HepG2 (cell line): ENCODE measurements at regions not wholly inside any gene's neighbourhood (a gene's known extent, or its start where the extent isn't known, plus 50 kb on each side); places are given as distances from the start of the nearest gene placed in this dataset.

ENCODE experiments used
- ATAC-seq: fragments of 200-7000 bp; cut with Tn5 transposase; 3 replicates; pipeline ENCODE4 v1.9.1; 2020; ENCODE audit warnings: mild to moderate bottlenecking, moderate library complexity
- BruUV-seq: library from RNA; stranded (reverse); fragments of 400-500 nt; replicated peaks from 2 replicates; lab custom pipeline; 2021; lab: Mats Ljungman, UMichigan
- CTCF ChIA-PET: fragments of 300-600 bp; formaldehyde crosslinking; extraction: SDS; loops from one replicate; lab custom pipeline; 2021; ENCODE audit warnings: low total read pairs, inconsistent platforms, low intra/inter-chr PET ratio; lab: Yijun Ruan, JAX
- POLR2A ChIA-PET: fragments of 350-600 bp; sonication (Branson Sonifier 250); formaldehyde crosslinking; loops from one replicate; lab custom pipeline; 2020; ENCODE audit warnings: antibody characterized with exemption, inconsistent platforms; lab: Yijun Ruan, JAX
- DNase-seq: peaks from one replicate; pipeline ENCODE4 v3.0.0-alpha.2; 2015; ENCODE audit warnings: low spot score
- FAIRE-seq: peaks from 3 replicates; lab custom pipeline; 2011; peaks lifted over from hg19 to GRCh38; lab: Jason Lieb, UNC
- H2AFZ ChIP-seq: one replicate; pipeline ENCODE4 v1.6.1; 2011; ENCODE audit warnings: low read length, inconsistent platforms
- H3K27ac ChIP-seq: fragments of 300-600 bp; 3 replicates; pipeline ENCODE4 v1.8.0; 2011; ENCODE audit warnings: mixed run types, mild to moderate bottlenecking, mixed read lengths, low read length, inconsistent platforms; ENCODE audit not compliant: insufficient read depth; ENCODE audit errors: extremely low read length
- H3K27me3 ChIP-seq, 2 experiments: fragments of 200-600 bp in 1 of 2; 2 replicates in 1 of 2; 3 replicates in 1 of 2; pipeline versions ENCODE4 v1.6.0 to v1.8.0; 2011; ENCODE audit warnings: low read length in 2 of 2, mild to moderate bottlenecking in 2 of 2, moderate library complexity in 2 of 2, inconsistent platforms in 1 of 2; ENCODE audit not compliant: insufficient read depth in 2 of 2, control insufficient read depth in 1 of 2
- H3K36me3 ChIP-seq, 2 experiments: fragments of 200-600 bp in 1 of 2; replicated peaks in 1 of 2; 2 replicates in 1 of 2; 3 replicates in 1 of 2; pipeline versions ENCODE4 v1.5.1 to v1.8.0; 2011; ENCODE audit warnings: low read length in 2 of 2, inconsistent platforms in 1 of 2; ENCODE audit not compliant: insufficient read depth in 2 of 2, control insufficient read depth in 1 of 2
- H3K4me1 ChIP-seq: 2 replicates; pipeline ENCODE4 v1.5.1; 2012; ENCODE audit warnings: low read length, inconsistent platforms; ENCODE audit not compliant: insufficient read depth
- H3K4me2 ChIP-seq: 2 replicates; pipeline ENCODE4 v1.6.0; 2011; ENCODE audit warnings: low read depth, low read length, inconsistent platforms
- H3K4me3 ChIP-seq, 3 experiments: fragments of 200-600 bp in 1 of 3; sonication (generic), shearing (Covaris generic) in 1 of 3; replicated peaks in 1 of 3; 2 replicates each; pipeline ENCODE4 v1.5.1; 2011 to 2016; ENCODE audit warnings: low read length in 3 of 3, inconsistent platforms in 2 of 3, low read depth in 2 of 3, mild to moderate bottlenecking in 2 of 3, control low read depth in 1 of 3, mixed read lengths in 1 of 3; ENCODE audit not compliant: insufficient read depth in 1 of 3
- H3K79me2 ChIP-seq: one replicate; pipeline ENCODE4 v1.6.1; 2011; ENCODE audit warnings: low read length, inconsistent platforms; ENCODE audit not compliant: insufficient read depth
- H3K9ac ChIP-seq: 2 replicates; pipeline ENCODE4 v1.6.0; 2011; ENCODE audit warnings: mild to moderate bottlenecking, low read depth, low read length, inconsistent platforms; ENCODE audit not compliant: insufficient read depth
- H3K9me3 ChIP-seq: 2 replicates; pipeline ENCODE4 v1.5.1; 2012; ENCODE audit warnings: mild to moderate bottlenecking, low read length
- H4K20me1 ChIP-seq: 2 replicates; pipeline ENCODE4 v1.6.0; 2011; ENCODE audit warnings: inconsistent platforms, mild to moderate bottlenecking, low read length, moderate library complexity; ENCODE audit not compliant: insufficient read depth
- BRCA1 ChIP-seq: sonication (generic); formaldehyde crosslinking; IDR thresholded peaks from 2 replicates; pipeline ENCODE4 v1.4.0; 2020; ENCODE audit warnings: missing genetic modification reagents
- CBX1 ChIP-seq: IDR thresholded peaks from one replicate; pipeline ENCODE4 v1.6.1; 2016; ENCODE audit warnings: antibody characterized with exemption, low read depth
- CTCF ChIP-seq: sonication (generic); formaldehyde crosslinking; IDR thresholded peaks from 2 replicates; pipeline ENCODE4 v1.5.0; 2020; ENCODE audit warnings: mild to moderate bottlenecking, missing genetic modification reagents, moderate library complexity
- E2F1 ChIP-seq: sonication (generic); formaldehyde crosslinking; IDR thresholded peaks from 2 replicates; pipeline ENCODE4 v1.5.0; 2020; ENCODE audit warnings: missing genetic modification reagents
- EED ChIP-seq: sonication (generic); formaldehyde crosslinking; IDR thresholded peaks from 2 replicates; pipeline ENCODE4 v1.5.0; 2020; ENCODE audit warnings: mild to moderate bottlenecking, missing genetic modification reagents
- HBP1 ChIP-seq: IDR thresholded peaks from 2 replicates; pipeline ENCODE4 v1.6.1; 2016; ENCODE audit warnings: low read depth, control low read depth
- HMGA1 ChIP-seq: sonication (generic); formaldehyde crosslinking; conservative IDR thresholded peaks from 2 replicates; pipeline ENCODE4 v1.4.0; 2020; ENCODE audit warnings: missing genetic modification reagents
- HOXA7 ChIP-seq: sonication (generic); formaldehyde crosslinking; IDR thresholded peaks from 2 replicates; pipeline ENCODE4 v1.8.1; 2022; ENCODE audit warnings: mild to moderate bottlenecking, missing genetic modification reagents, moderate library complexity
- MTF2 ChIP-seq: sonication (generic); formaldehyde crosslinking; IDR thresholded peaks from 2 replicates; pipeline ENCODE4 v1.5.0; 2020; ENCODE audit warnings: missing genetic modification reagents, borderline replicate concordance
- MXI1 ChIP-seq: IDR thresholded peaks from 3 replicates; pipeline ENCODE4 v1.6.1; 2012; ENCODE audit warnings: low read depth, low read length, inconsistent platforms, borderline replicate concordance
- WIZ ChIP-seq: sonication (generic); formaldehyde crosslinking; IDR thresholded peaks from 2 replicates; pipeline ENCODE4 v1.5.1; 2020; ENCODE audit warnings: mild to moderate bottlenecking, missing genetic modification reagents
- ZBTB14 ChIP-seq: sonication (generic); formaldehyde crosslinking; IDR thresholded peaks from 2 replicates; pipeline ENCODE4 v1.4.0; 2020; ENCODE audit warnings: missing genetic modification reagents
- ZFAT ChIP-seq: sonication (generic); formaldehyde crosslinking; conservative IDR thresholded peaks from 2 replicates; pipeline ENCODE4 v1.8.1; 2023; ENCODE audit warnings: missing genetic modification reagents, inconsistent platforms
- ZNF33B ChIP-seq: sonication (generic); formaldehyde crosslinking; IDR thresholded peaks from 2 replicates; pipeline ENCODE4 v1.5.1; 2020; ENCODE audit warnings: mild to moderate bottlenecking, missing genetic modification reagents
- ZNF503 ChIP-seq: sonication (generic); formaldehyde crosslinking; IDR thresholded peaks from 2 replicates; pipeline ENCODE4 v1.4.0; 2020; ENCODE audit warnings: missing genetic modification reagents
- ZNF724P ChIP-seq: sonication (generic); formaldehyde crosslinking; IDR thresholded peaks from 2 replicates; pipeline ENCODE4 v1.8.0; 2022; ENCODE audit warnings: missing genetic modification reagents, borderline replicate concordance
- ZNF749 ChIP-seq: sonication (generic); formaldehyde crosslinking; IDR thresholded peaks from 2 replicates; pipeline ENCODE4 v1.8.0; 2022; ENCODE audit warnings: mild to moderate bottlenecking, missing genetic modification reagents, moderate library complexity, borderline replicate concordance
- ZNF816 ChIP-seq: sonication (generic); formaldehyde crosslinking; IDR thresholded peaks from 2 replicates; pipeline ENCODE4 v1.8.0; 2022; ENCODE audit warnings: missing genetic modification reagents, mild to moderate bottlenecking, borderline replicate concordance
- WGBS: methylation state at CpG from one replicate; pipeline ENCODE4 v1.1.6; 2017; ENCODE audit warnings: low lambda C conversion rate; 5-methylcytosine and 5-hydroxymethylcytosine counted together
- in situ Hi-C: cut with HindIII; loops from 2 replicates; pipeline ENCODE4 v1.10.0; 2017; ENCODE audit warnings: low pct_unique_long_range_greater_than_20kb; ENCODE audit not compliant: extremely low pct_ligation_motif_present
- intact Hi-C: fragments of 100-400 bp; cut with micrococcal nuclease; formaldehyde crosslinking; loops from one replicate; pipeline ENCODE4 v1.10.0; 2022; ENCODE audit not compliant: unreplicated experiment

GRCh38 chr1:194644528-194644927 is 1458.1 kb upstream of the B3GALT2 start (continued):
- TF ChIP-seq ZNF503 (CRISPR knock-in tag) (no peak), ZNF724P (no peak)

GRCh38 chr1:194640322-194640721 is 1453.9 kb upstream of the B3GALT2 start:
- FAIRE-seq (no peak), ATAC-seq (no peak), DNase-seq (no peak)
- intact Hi-C loops = no loop called here
- no TSS peak for BruUV-seq
- no peak overlapping the region for H3K4me2 ChIP-seq
- peaks cover 29% of the 10 kb centered on the region for H3K9me3 ChIP-seq
- TF ChIP-seq EED (CRISPR knock-in tag) (no peak), HMGA1 (CRISPR knock-in tag) (no peak), ZNF33B (no peak), WIZ (CRISPR knock-in tag) (no peak), MTF2 (CRISPR knock-in tag) (no peak), CTCF (no peak), ZNF749 (no peak), ZFAT (CRISPR knock-in tag) (no peak), MXI1 (no peak), HBP1 (CRISPR knock-in tag) (no peak), ZNF816 (CRISPR knock-in tag) (no peak), E2F1 (CRISPR knock-in tag) (no peak), HOXA7 (CRISPR knock-in tag) (no peak), BRCA1 (CRISPR knock-in tag) (no peak), ZBTB14 (CRISPR knock-in tag) (no peak), CBX1 (no peak)
- 0% methylated on average over 2 of the region's 2 CpGs for WGBS
- H3K4me1 ChIP-seq = no peaks in the 10 kb centered on the region
- no peak overlapping the region for H2AFZ ChIP-seq
- no peaks in the 10 kb centered on the region for H3K79me2 ChIP-seq
- in situ Hi-C loops = no loop called here
- H3K9ac ChIP-seq = no peak overlapping the region
- H3K27me3 ChIP-seq = no peaks in the 10 kb centered on the region
- H3K4me3 ChIP-seq = no peak overlapping the region
- POLR2A ChIA-PET = no interaction called here
- H3K36me3 ChIP-seq = no peaks in the 10 kb centered on the region
- no peak overlapping the region for H3K27ac ChIP-seq
- H4K20me1 ChIP-seq = no peaks in the 10 kb centered on the region
- CTCF ChIA-PET = no interaction called here
